Stomach (tissue), 4 donors: ENCODE measurements at regions not wholly inside any gene's neighbourhood (a gene's known extent, or its start where the extent isn't known, plus 50 kb on each side); places are given as distances from the start of the nearest gene placed in this dataset.

ENCODE experiments used
- POLR2A ChIP-seq, 4 donors: fragments of 450-650 bp; IDR thresholded peaks; one replicate each; pipeline ENCODE4 v1.6.1; 2016; ENCODE audit warnings: antibody characterized with exemption in 4 of 4, control low read depth in 2 of 4, mild to moderate bottlenecking in 1 of 4, moderate library complexity in 1 of 4
- POLR2AphosphoS5 ChIP-seq, 3 donors: sonication (generic); formaldehyde crosslinking; IDR thresholded peaks; one replicate each; pipeline ENCODE4 v1.6.1; 2016; ENCODE audit warnings: antibody characterized with exemption in 3 of 3
- TF ChIP-seq, protein P1 (sequence below), 7 experiments: fragments of 450-650 bp in 4 of 7; fragments of 200-600 bp in 3 of 7; sonication (generic) in 3 of 7; IDR thresholded peaks; one replicate each; pipeline ENCODE4 v1.5.1; 2016 to 2019; ENCODE audit warnings: antibody characterized with exemption in 7 of 7, control low read depth in 2 of 7, mild to moderate bottlenecking in 1 of 7

DNA sequence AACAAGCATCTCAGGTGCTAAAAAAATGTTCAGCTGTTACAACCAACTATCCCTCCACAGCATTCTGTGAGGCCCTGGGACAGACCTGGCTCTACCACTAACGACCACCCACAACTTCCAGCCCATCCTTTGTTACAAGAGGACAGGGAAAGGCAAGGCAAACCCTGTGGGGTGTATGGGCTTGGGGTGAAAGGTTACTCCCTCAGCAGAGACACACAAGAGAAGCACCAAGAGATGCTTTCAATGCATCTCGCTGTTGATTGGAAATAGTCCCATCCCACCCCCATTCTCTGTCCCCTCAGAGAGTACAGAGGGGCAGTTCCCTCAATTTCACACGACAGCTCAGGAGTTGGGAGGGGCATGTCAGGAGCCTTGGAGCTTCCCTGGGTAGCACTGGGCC lies 234.1 kb downstream of the CAAP1 start:
- TF ChIP-seq POLR2AphosphoS5 (IDR thresholded peaks at IDR 0.05), result no peak
- TF ChIP-seq POLR2A (IDR thresholded peaks at IDR 0.05), result no peak
- TF ChIP-seq, protein P1, sequence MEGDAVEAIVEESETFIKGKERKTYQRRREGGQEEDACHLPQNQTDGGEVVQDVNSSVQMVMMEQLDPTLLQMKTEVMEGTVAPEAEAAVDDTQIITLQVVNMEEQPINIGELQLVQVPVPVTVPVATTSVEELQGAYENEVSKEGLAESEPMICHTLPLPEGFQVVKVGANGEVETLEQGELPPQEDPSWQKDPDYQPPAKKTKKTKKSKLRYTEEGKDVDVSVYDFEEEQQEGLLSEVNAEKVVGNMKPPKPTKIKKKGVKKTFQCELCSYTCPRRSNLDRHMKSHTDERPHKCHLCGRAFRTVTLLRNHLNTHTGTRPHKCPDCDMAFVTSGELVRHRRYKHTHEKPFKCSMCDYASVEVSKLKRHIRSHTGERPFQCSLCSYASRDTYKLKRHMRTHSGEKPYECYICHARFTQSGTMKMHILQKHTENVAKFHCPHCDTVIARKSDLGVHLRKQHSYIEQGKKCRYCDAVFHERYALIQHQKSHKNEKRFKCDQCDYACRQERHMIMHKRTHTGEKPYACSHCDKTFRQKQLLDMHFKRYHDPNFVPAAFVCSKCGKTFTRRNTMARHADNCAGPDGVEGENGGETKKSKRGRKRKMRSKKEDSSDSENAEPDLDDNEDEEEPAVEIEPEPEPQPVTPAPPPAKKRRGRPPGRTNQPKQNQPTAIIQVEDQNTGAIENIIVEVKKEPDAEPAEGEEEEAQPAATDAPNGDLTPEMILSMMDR (IDR thresholded peaks at IDR 0.05), result no peak
